ENCODE measurements at regions not wholly inside any gene's neighbourhood (a gene's known extent, or its start where the extent isn't known, plus 50 kb on each side); places are given as distances from the start of the nearest gene placed in this dataset.

DNA sequence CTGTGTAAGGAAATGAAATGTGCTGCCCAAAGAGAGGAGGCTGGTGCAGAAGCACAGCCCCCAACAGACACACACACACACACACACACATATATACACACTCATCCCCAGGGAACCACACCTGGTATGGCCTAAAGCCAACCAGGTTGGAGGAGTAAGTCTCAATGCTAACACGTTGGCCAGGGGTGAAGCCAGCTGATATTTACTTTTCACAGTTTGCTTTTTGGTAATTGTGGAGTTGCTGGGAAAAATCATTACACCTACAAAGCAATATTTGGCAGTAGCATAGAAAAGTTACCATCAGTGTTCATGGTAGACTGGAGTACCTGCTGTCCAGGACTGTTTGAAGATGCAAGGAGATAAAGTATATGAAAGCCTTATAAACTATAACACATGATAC lies 50.3 kb upstream of the NAA20 start:
- Histone ChIP-seq H3K4me2 (no peak overlapping the region), H3K4me1 (ENCODE audit: insufficient read depth) (peaks cover 4% of the 10 kb centered on the region; the same call in 1 of the 2 replicates), H3K27ac (ENCODE audit: low read depth) (no peak overlapping the region), H3F3A (replicated peaks; ENCODE audit: low read depth) (no peaks in the 10 kb centered on the region), H4K20me1 (replicated peaks; ENCODE audit: insufficient read depth) (no peaks in the 10 kb centered on the region), H3K4me3 (no peak overlapping the region), H3K36me3 (ENCODE audit: insufficient read depth) (no peaks in the 10 kb centered on the region), H3K79me2 (replicated peaks; ENCODE audit: insufficient read depth) (no peaks in the 10 kb centered on the region), H3K27me3 (ENCODE audit: insufficient read depth) (no peaks in the 10 kb centered on the region), H2AFZ (no peak overlapping the region), H3K9me2 (ENCODE audit: insufficient read depth) (no peaks in the 10 kb centered on the region)
- no peak for DNase-seq (ENCODE audit: low spot score)
- Mint-ChIP-seq H3K36me3 (ENCODE audit: low read depth) (no peaks in the 10 kb centered on the region), H3K4me3 (no peak overlapping the region), H3K4me1 (peaks cover 3% of the 10 kb centered on the region; the same call in 1 of the 3 replicates), H3K27me3 (ENCODE audit: insufficient read depth, low read depth, poor library complexity) (peaks cover 2% of the 10 kb centered on the region), H3K9me3 (no peaks in the 10 kb centered on the region), H3K27ac (no peak overlapping the region)
- no peak for ATAC-seq
- TF ChIP-seq ZNF462 (CRISPR knock-in tag; IDR thresholded peaks at IDR 0.05) = no peak
- TF ChIP-seq NANOG (IDR thresholded peaks at IDR 0.05; ENCODE audit: borderline replicate concordance) = no peak
- no peak for TF ChIP-seq CREB1 (CRISPR knock-in tag; IDR thresholded peaks at IDR 0.05; ENCODE audit: low read depth)
- no peak for TF ChIP-seq ZNF114 (CRISPR knock-in tag; IDR thresholded peaks at IDR 0.05)
- TF ChIP-seq CTCF (conservative IDR thresholded peaks at IDR 0.05; ENCODE audit: low read depth in 2 of 2) = no peak
- TF ChIP-seq EZH2phosphoT487 (IDR thresholded peaks at IDR 0.05; ENCODE audit: unreplicated experiment) = no peak
- TF ChIP-seq JUNB (IDR thresholded peaks at IDR 0.05; ENCODE audit: unreplicated experiment) = no peak
- TF ChIP-seq ETS1 (IDR thresholded peaks at IDR 0.05) = no peak
- TF ChIP-seq POLR2AphosphoS5 (IDR thresholded peaks at IDR 0.05; ENCODE audit: low read depth) = no peak
- no peak for TF ChIP-seq ZNF331 (CRISPR knock-in tag; IDR thresholded peaks at IDR 0.05; ENCODE audit: low read depth)
- TF ChIP-seq REST (IDR thresholded peaks at IDR 0.05; ENCODE audit: unreplicated experiment) = no peak
- TF ChIP-seq EZH2 (IDR thresholded peaks at IDR 0.05; ENCODE audit: low read depth, unreplicated experiment) = no peak
- TF ChIP-seq STAT1 (IDR thresholded peaks at IDR 0.05; ENCODE audit: unreplicated experiment) = no peak

Data from GM23338 (cell line).